HFF-Myc (cell line): ENCODE measurements at regions not wholly inside any gene's neighbourhood (a gene's known extent, or its start where the extent isn't known, plus 50 kb on each side); places are given as distances from the start of the nearest gene placed in this dataset.
A peak's percentile ranks its signal among the peaks of the same experiment; 100 is the strongest.

Experiments used
- DNase-seq: peaks from one replicate; pipeline ENCODE4 v3.0.0-alpha.2; 2011; ENCODE audit warnings: low read depth; ENCODE audit errors: extremely low read depth
- H3K4me3 ChIP-seq: replicated peaks from 2 replicates; pipeline ENCODE4 v1.5.1; 2011; ENCODE audit warnings: low read depth, mild to moderate bottlenecking, control low read depth, low read length
- TF ChIP-seq, protein P1 (sequence below): IDR thresholded peaks from 2 replicates; pipeline ENCODE4 v1.5.1; 2012; ENCODE audit warnings: mild to moderate bottlenecking, low read depth, low read length, control low read depth; ENCODE audit errors: missing control alignments

DNA sequence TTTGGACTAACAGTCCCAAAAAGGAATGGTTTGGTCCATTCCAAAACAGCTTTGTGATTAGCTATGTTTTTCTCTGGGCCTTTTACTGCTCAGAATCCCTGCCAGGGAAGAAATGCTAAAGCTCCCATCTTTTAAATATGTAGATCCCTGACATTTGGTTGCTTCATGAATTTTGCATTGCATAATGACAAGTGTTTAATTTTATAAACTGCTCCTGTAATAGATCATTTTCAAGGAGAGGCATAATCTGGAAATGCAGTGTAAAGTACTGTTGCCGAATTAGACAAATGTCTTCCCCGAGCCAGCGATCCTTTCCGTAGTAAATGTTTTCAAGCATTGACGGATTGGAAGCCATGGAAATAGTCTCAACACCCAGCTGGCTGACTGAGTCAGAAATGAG, 291.3 kb upstream of the PRKD1 start:
- no peak for DNase-seq
- no peak overlapping the region for H3K4me3 ChIP-seq
- TF ChIP-seq, protein P1, sequence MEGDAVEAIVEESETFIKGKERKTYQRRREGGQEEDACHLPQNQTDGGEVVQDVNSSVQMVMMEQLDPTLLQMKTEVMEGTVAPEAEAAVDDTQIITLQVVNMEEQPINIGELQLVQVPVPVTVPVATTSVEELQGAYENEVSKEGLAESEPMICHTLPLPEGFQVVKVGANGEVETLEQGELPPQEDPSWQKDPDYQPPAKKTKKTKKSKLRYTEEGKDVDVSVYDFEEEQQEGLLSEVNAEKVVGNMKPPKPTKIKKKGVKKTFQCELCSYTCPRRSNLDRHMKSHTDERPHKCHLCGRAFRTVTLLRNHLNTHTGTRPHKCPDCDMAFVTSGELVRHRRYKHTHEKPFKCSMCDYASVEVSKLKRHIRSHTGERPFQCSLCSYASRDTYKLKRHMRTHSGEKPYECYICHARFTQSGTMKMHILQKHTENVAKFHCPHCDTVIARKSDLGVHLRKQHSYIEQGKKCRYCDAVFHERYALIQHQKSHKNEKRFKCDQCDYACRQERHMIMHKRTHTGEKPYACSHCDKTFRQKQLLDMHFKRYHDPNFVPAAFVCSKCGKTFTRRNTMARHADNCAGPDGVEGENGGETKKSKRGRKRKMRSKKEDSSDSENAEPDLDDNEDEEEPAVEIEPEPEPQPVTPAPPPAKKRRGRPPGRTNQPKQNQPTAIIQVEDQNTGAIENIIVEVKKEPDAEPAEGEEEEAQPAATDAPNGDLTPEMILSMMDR, result no peak

DNA sequence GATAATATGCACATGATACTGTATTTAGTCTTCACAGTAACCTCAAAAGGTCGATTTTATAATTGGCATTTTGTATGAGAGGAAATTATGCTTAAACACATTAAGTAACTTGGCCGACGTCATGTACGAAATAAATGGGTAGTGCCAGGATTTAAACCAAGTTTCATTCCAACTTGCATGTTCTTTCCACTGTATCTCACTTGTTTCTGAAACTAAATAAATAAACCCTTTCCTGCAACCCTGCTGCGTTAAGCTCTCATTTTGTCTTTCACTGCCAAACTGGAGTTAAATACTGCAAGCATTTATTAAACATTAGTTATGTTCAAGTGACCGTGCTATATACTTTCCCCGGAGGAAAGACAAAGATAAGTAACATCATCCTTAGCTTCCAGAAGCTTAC, 293.9 kb upstream of the PRKD1 start:
- DNase-seq, result no peak
- no peak overlapping the region for H3K4me3 ChIP-seq
- TF ChIP-seq, protein P1, result no peak

DNA sequence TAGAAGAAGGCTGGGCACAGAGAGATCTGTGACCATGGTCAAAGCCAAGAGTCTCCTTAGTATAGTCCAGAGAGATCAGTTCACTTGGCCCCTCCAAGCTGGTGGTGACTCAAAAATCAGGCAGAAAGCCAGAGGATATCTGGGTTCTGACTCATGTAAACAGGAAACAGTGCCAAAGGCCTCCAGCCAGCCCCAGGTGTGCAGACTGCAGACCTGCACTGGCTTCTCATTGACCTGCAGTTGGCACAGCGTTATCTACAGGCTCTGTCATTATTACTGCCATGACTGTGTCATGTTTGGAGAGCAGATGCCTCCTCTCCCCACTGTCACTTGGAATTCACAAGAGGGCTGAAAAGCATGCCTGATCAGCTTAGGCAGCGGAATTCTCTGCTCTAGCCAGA, 295.7 kb upstream of the PRKD1 start:
- H3K4me3 ChIP-seq, result no peak overlapping the region
- TF ChIP-seq, protein P1, result no peak
- peak; percentile 85 for DNase-seq

DNA sequence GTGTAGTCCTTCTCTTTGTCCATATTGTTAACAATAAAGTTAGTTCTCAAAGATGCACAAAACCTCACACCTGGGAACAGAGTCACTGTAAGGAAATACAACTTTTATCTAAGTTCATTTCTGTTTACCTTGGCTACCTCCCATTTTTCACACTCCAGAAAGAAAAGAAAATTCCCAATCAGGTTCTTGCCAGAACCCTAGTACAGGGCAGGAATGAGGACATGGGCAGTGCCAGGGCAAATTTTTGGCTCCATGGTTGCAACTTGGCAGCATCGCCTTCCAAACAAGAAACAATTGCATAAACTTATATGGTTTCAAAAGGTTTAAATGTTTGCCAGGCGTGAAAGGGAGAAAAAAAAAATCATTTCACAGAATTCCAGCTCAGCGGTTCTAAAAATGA, 296.3 kb upstream of the PRKD1 start:
- TF ChIP-seq, protein P1, result no peak
- no peak overlapping the region for H3K4me3 ChIP-seq
- DNase-seq, result no peak

DNA sequence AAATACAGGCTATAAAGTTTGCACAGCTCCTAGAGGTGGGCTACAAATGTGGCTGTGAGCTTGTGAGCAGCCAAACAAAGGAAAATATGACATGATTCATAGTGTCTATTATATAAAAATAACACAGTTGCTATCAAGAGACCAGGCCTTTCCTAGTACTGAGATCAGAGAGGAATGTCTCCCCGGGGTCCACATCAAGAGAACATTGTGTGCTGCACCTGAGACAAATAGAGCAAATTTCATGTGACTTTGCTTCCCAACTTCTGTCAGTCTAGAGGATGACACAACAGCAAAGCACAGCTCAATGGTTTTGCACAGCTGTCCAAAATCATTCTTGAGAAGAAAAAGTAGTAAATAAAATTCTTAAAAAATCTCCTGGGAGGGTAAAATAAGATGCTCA, 297.5 kb upstream of the PRKD1 start:
- TF ChIP-seq, protein P1, result no peak
- no peak overlapping the region for H3K4me3 ChIP-seq
- no peak for DNase-seq

DNA sequence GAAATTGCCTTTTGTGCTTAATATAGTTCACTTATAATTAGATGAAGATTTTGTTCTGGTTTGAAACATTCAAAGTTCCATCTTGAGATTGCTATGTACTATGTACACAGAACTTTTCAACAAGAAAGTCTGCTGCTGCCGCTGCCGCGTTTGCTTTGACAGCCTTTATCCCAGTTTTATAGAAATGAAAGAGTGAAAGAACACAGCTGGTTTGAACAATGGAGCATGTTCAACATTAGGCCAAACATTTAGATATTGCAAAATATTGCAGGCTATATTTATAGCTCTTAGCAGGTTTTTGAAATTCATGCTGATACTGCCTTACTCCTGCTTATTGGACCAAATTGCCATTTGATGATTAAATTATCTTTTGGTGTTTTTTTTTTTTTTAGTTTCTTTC, 299.8 kb upstream of the PRKD1 start:
- DNase-seq, result no peak
- TF ChIP-seq, protein P1, result no peak
- H3K4me3 ChIP-seq, result no peak overlapping the region

DNA sequence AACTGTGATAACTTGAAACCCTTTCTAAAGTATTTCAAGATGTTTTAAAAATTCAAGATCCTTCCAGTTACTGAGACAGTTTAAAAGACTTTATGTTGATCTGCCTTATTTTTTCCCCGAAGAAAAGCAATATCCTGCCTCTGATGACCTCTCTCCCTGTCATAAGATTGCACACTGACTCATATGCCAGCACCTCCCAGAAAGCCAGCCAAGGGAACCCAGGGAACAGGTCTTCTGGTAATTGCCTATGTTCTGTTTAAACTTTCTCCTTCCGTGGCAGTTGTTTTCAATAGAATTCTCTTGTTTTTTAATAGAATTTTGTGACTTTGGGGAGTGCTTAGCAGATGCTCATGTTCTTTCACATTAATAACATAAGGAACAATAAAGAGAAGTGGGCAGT, 300.2 kb upstream of the PRKD1 start:
- H3K4me3 ChIP-seq, result no peak overlapping the region
- DNase-seq, result peak; percentile 37
- TF ChIP-seq, protein P1, result no peak
